Adipocyte (in vitro differentiated cells): ENCODE measurements at regions not wholly inside any gene's neighbourhood (a gene's known extent, or its start where the extent isn't known, plus 50 kb on each side); places are given as distances from the start of the nearest gene placed in this dataset.

Source experiments
- DNase-seq: peaks from one replicate; pipeline ENCODE4 v3.0.0-alpha.2; 2015; ENCODE audit warnings: low read depth
- H3K27me3 ChIP-seq: replicated peaks from 2 replicates; pipeline ENCODE4 v1.7.0; 2013; ENCODE audit warnings: mild to moderate bottlenecking, low read length, moderate library complexity; ENCODE audit not compliant: control insufficient read depth, insufficient read depth
- H3K36me3 ChIP-seq: 2 replicates; pipeline ENCODE4 v1.7.0; 2013; ENCODE audit warnings: low read length, mild to moderate bottlenecking, moderate library complexity; ENCODE audit not compliant: control insufficient read depth, insufficient read depth, severe bottlenecking
- H3K4me1 ChIP-seq: 2 replicates; pipeline ENCODE4 v1.7.0; 2013; ENCODE audit warnings: mild to moderate bottlenecking, low read length, moderate library complexity; ENCODE audit not compliant: control insufficient read depth, insufficient read depth
- H3K4me3 ChIP-seq: 2 replicates; pipeline ENCODE4 v1.7.0; 2013; ENCODE audit warnings: mild to moderate bottlenecking, low read length, moderate library complexity
- H3K9ac ChIP-seq: 2 replicates; pipeline ENCODE4 v1.7.0; 2013; ENCODE audit warnings: mild to moderate bottlenecking, low read length, moderate library complexity
- H3K9me3 ChIP-seq: 2 replicates; pipeline ENCODE4 v1.7.0; 2013; ENCODE audit warnings: mild to moderate bottlenecking, low read length, moderate library complexity; ENCODE audit not compliant: control insufficient read depth

- H3K27me3 ChIP-seq, result peaks cover 27% of the 10 kb centered on the region
- no peaks in the 10 kb centered on the region for H3K4me1 ChIP-seq
- no peaks in the 10 kb centered on the region for H3K36me3 ChIP-seq
- H3K4me3 ChIP-seq, result no peak overlapping the region
- no peak for DNase-seq
- no peak overlapping the region for H3K9ac ChIP-seq
- peaks cover 9% of the 10 kb centered on the region for H3K9me3 ChIP-seq
Measured at GRCh38 chr21:32183396-32183795, 95.5 kb downstream of the MIS18A start.

DNA sequence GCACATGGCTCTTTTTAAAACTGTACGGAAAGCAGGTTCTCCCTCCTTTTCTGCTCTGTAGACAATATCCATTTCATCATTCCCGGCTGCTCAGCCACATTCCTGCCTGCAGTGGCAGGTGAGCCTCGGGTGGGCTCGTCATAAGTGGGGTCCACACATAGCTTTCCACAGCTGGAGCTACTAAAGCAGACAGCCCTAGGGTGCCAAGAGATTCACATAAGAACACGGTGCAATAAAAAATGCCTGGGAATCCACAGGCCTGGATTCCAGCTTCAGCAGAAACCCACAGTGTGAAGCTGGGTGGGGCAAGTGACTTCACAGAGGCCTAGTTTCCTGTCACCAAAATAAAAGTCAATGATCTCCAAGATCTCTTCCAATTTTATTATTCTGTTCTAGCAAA, 96.4 kb downstream of the MIS18A start:
- Histone ChIP-seq H3K9me3 (peaks cover 9% of the 10 kb centered on the region), H3K4me3 (no peak overlapping the region), H3K36me3 (no peaks in the 10 kb centered on the region), H3K27me3 (peaks cover 21% of the 10 kb centered on the region), H3K9ac (no peak overlapping the region), H3K4me1 (no peaks in the 10 kb centered on the region)
- no peak for DNase-seq

- Histone ChIP-seq H3K4me3 (no peak overlapping the region), H3K9ac (no peak overlapping the region), H3K27me3 (peaks cover 15% of the 10 kb centered on the region), H3K4me1 (no peaks in the 10 kb centered on the region), H3K36me3 (no peaks in the 10 kb centered on the region), H3K9me3 (peaks cover 9% of the 10 kb centered on the region)
- DNase-seq, result no peak
Measured at GRCh38 chr21:32181457-32181856, 97.4 kb downstream of the MIS18A start.

DNA sequence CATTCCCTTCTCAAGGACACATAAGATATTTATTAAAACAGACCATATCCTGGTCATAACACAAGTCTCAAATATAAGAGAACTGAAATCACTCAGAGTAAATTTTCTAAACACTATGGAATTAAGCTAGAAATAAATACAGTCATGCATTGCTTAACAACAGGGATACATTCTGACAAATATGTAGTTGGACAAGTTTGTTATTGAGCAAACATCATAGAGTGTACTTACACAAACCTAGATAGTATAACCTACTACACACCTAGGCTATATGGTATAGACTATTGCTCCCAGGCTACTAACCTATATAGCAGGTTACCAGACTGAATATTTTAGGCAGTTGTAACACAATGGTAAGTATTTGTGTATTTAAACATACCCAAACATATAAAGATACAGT, 104.0 kb downstream of the MIS18A start:
- no peak overlapping the region for H3K4me3 ChIP-seq
- H3K9ac ChIP-seq, result no peak overlapping the region
- H3K27me3 ChIP-seq, result no peaks in the 10 kb centered on the region
- H3K36me3 ChIP-seq, result no peaks in the 10 kb centered on the region
- H3K4me1 ChIP-seq, result no peaks in the 10 kb centered on the region
- no peak for DNase-seq
- H3K9me3 ChIP-seq, result no peaks in the 10 kb centered on the region

DNA sequence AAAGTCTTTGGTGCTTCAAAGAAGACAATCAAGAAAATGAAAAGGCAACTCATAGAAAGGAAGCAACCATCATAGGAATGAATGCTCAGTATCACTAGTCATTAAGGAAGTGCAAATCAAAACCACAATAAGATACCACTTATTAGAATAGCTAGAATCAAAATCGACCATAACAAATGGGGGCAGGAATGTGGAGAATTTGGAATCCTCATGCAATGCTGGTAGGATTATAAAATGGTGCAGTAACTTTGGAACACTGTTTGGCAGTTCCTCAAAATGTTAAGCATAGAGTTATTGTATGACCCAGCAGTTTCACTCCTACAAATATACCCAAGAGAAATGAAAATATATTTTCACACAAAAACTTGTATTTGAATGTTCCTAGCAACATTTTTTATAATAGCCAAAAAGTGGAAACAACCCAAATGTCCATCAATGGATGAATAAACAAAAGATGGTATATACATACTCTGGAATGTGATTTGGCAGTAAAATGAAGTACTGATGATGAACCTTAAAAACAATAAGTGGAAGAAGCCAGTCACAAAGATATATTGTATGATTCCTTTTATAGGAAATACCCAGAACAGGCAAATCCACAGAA, 105.6 kb downstream of the MIS18A start:
- Histone ChIP-seq H3K9me3 (no peaks in the 10 kb centered on the region), H3K27me3 (no peaks in the 10 kb centered on the region), H3K4me1 (no peaks in the 10 kb centered on the region), H3K4me3 (no peak overlapping the region), H3K36me3 (no peaks in the 10 kb centered on the region), H3K9ac (no peak overlapping the region)
- DNase-seq, result no peak

DNA sequence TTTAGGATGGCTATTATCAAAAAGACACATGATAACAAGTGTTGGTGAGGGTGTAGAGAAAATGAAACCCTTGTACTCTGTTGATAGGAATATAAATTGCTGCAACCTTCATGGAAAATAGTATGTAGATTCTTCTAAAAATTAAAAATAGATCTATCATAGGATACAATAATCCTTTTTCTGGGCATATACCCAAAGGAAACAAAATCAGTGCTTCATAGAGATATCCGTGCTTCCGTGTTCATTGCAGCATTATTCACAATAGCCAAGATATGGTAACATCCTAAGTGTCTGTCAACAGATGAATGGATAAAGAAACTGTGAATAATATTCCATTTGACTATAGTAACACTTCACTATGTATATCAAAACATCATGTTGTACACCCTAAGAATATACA, 106.7 kb downstream of the MIS18A start:
- H3K4me1 ChIP-seq, result no peaks in the 10 kb centered on the region
- H3K36me3 ChIP-seq, result no peaks in the 10 kb centered on the region
- H3K4me3 ChIP-seq, result no peak overlapping the region
- peaks cover 8% of the 10 kb centered on the region for H3K9me3 ChIP-seq
- DNase-seq, result no peak
- H3K27me3 ChIP-seq, result no peaks in the 10 kb centered on the region
- H3K9ac ChIP-seq, result no peak overlapping the region

GRCh38 chr21:32167513-32167912, 111.3 kb downstream of the MIS18A start:
- no peak for DNase-seq
- no peaks in the 10 kb centered on the region for H3K4me1 ChIP-seq
- no peaks in the 10 kb centered on the region for H3K36me3 ChIP-seq
- no peak overlapping the region for H3K4me3 ChIP-seq
- H3K9me3 ChIP-seq, result peaks cover 13% of the 10 kb centered on the region
- no peak overlapping the region for H3K9ac ChIP-seq
- peaks cover 4% of the 10 kb centered on the region for H3K27me3 ChIP-seq

DNA sequence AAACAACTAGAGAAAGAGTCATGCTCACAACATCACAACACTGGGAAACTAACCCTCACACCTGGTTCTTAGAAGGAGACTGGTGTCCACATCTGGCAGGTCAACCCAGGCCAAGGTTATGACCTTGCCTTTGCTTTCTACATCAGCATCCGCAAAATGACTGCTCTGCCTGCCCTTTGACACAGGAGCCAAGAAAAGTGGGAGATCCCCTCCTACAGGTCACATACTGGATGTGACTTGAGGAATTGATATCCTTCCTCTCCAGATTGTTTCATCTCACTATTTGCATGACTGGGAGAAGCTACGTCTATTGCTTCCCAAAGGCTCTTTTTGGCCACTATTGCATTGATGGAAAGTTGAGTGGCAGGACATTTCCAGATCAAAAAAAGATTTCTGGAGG, 115.5 kb downstream of the MIS18A start:
- H3K9me3 ChIP-seq, result peaks cover 13% of the 10 kb centered on the region
- no peak for DNase-seq
- no peak overlapping the region for H3K9ac ChIP-seq
- no peaks in the 10 kb centered on the region for H3K4me1 ChIP-seq
- no peaks in the 10 kb centered on the region for H3K36me3 ChIP-seq
- H3K4me3 ChIP-seq, result no peak overlapping the region
- peaks cover 4% of the 10 kb centered on the region for H3K27me3 ChIP-seq

DNA sequence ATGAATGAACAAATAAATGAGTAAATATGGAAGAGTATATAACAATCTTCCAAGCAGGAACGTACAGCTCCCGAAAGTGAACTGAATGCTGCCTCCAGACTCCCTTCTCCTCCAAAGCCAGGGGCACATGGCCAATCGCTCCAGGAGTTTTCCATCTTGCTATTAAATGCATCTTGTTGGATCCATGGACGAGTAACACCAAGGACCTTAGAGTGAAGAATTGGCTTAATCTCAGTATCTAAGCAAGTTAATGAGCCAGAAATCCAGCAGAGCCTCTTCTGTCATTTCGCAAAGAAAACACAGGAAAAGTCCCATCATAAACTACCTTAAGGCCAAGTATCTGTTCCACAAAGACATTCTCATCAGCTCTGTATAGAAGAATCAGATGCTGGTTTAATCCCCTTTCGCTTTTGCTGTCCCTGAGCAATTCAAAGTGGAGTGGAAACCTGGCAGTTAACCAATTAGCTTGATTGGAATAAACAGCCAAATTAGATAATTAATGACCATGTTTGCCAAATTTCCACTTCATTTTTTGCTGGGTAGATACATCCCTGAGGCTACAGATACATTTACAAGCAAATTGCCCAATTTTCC, 116.0 kb downstream of the MIS18A start:
- no peaks in the 10 kb centered on the region for H3K36me3 ChIP-seq
- no peak overlapping the region for H3K9ac ChIP-seq
- H3K9me3 ChIP-seq, result peaks cover 11% of the 10 kb centered on the region
- H3K4me1 ChIP-seq, result no peaks in the 10 kb centered on the region
- no peak for DNase-seq
- peaks cover 4% of the 10 kb centered on the region for H3K27me3 ChIP-seq
- no peak overlapping the region for H3K4me3 ChIP-seq

GRCh38 chr21:32155226-32155625, 123.6 kb downstream of the MIS18A start:
- Histone ChIP-seq H3K9me3 (no peaks in the 10 kb centered on the region), H3K4me3 (no peak overlapping the region), H3K4me1 (no peaks in the 10 kb centered on the region), H3K27me3 (no peaks in the 10 kb centered on the region), H3K9ac (no peak overlapping the region), H3K36me3 (no peaks in the 10 kb centered on the region)
- no peak for DNase-seq

- Histone ChIP-seq H3K27me3 (no peaks in the 10 kb centered on the region), H3K4me1 (peaks cover 14% of the 10 kb centered on the region), H3K4me3 (no peak overlapping the region), H3K9ac (no peak overlapping the region), H3K36me3 (no peaks in the 10 kb centered on the region), H3K9me3 (no peaks in the 10 kb centered on the region)
- DNase-seq, result no peak
Measured at GRCh38 chr21:32147041-32147440, 131.8 kb downstream of the MIS18A start.

GRCh38 chr21:32144851-32145250, 134.0 kb downstream of the MIS18A start:
- Histone ChIP-seq H3K9me3 (no peaks in the 10 kb centered on the region), H3K9ac (no peak overlapping the region), H3K36me3 (no peaks in the 10 kb centered on the region), H3K4me3 (no peak overlapping the region), H3K4me1 (peaks cover 14% of the 10 kb centered on the region), H3K27me3 (no peaks in the 10 kb centered on the region)
- no peak for DNase-seq
